Lower lobe of right lung (tissue), 2 donors: ENCODE measurements at regions not wholly inside any gene's neighbourhood (a gene's known extent, or its start where the extent isn't known, plus 50 kb on each side); places are given as distances from the start of the nearest gene placed in this dataset.
A peak's percentile ranks its signal among the peaks of the same experiment; 100 is the strongest.

Experiments
- ATAC-seq, 2 donors: fragments of 200-7000 bp; cut with Tn5 transposase; one replicate each; pipeline ENCODE4 v1.9.1; 2020 to 2022; ENCODE audit warnings: mild to moderate bottlenecking in 2 of 2, moderate library complexity in 2 of 2
- DNase-seq: peaks from one replicate; pipeline ENCODE4 v3.0.0-alpha.2; 2020
- H3K27ac ChIP-seq: fragments of 200-600 bp; one replicate; pipeline ENCODE4 v1.8.0; 2022
- H3K27me3 ChIP-seq: fragments of 200-600 bp; one replicate; pipeline ENCODE4 v1.8.0; 2022; ENCODE audit warnings: low read depth
- H3K36me3 ChIP-seq: fragments of 200-600 bp; one replicate; pipeline ENCODE4 v1.8.0; 2022; ENCODE audit warnings: mild to moderate bottlenecking
- H3K4me1 ChIP-seq: fragments of 200-600 bp; one replicate; pipeline ENCODE4 v1.8.0; 2022
- H3K4me3 ChIP-seq: fragments of 200-600 bp; one replicate; pipeline ENCODE4 v1.8.0; 2022; ENCODE audit warnings: mild to moderate bottlenecking
- H3K9me3 ChIP-seq: fragments of 200-600 bp; one replicate; pipeline ENCODE4 v1.8.0; 2022
- CTCF ChIP-seq: fragments of 200-600 bp; IDR thresholded peaks from one replicate; pipeline ENCODE4 v1.8.0; 2022; ENCODE audit warnings: antibody characterized with exemption, mild to moderate bottlenecking
- intact Hi-C: fragments of 100-400 bp; cut with DNase I; formaldehyde crosslinking; loops from one replicate; pipeline ENCODE4 v1.11.0; 2022
- donor health status: DM: no; HTN: yes; CAD: no; lungs with severe emphysema.

- intact Hi-C loops = no loop called here
Observed at GRCh38 chr3:124510290-124510689, 220.0 kb upstream of the UMPS start.

GRCh38 chr3:124512881-124513609, 217.2 kb upstream of the UMPS start:
- no peak overlapping the region for H3K27ac ChIP-seq
- no peaks in the 10 kb centered on the region for H3K9me3 ChIP-seq
- H3K4me3 ChIP-seq = no peak overlapping the region
- intact Hi-C loops = no loop called here
- peak in 1 of 2 donors; percentile 61 for ATAC-seq
- no peaks in the 10 kb centered on the region for H3K27me3 ChIP-seq
- no peaks in the 10 kb centered on the region for H3K36me3 ChIP-seq
- no peak for TF ChIP-seq CTCF
- DNase-seq = no peak
- H3K4me1 ChIP-seq = no peaks in the 10 kb centered on the region

More at GRCh38 chr3:124510290-124510689, 220.0 kb upstream of the UMPS start:
- Histone ChIP-seq H3K4me1 (no peaks in the 10 kb centered on the region), H3K9me3 (no peaks in the 10 kb centered on the region), H3K27ac (no peak overlapping the region), H3K27me3 (no peaks in the 10 kb centered on the region), H3K36me3 (no peaks in the 10 kb centered on the region), H3K4me3 (no peak overlapping the region)
- TF ChIP-seq CTCF = no peak
- ATAC-seq = no peak
- DNase-seq = no peak

GRCh38 chr3:124513610-124513997, 216.6 kb upstream of the UMPS start:
- Histone ChIP-seq H3K4me3 (no peak overlapping the region), H3K27me3 (no peaks in the 10 kb centered on the region), H3K9me3 (no peaks in the 10 kb centered on the region), H3K36me3 (no peaks in the 10 kb centered on the region), H3K4me1 (no peaks in the 10 kb centered on the region), H3K27ac (no peak overlapping the region)
- no peak for DNase-seq
- no peak for ATAC-seq
- intact Hi-C loops = no loop called here
- TF ChIP-seq CTCF = no peak

GRCh38 chr3:124514683-124515082, 215.6 kb upstream of the UMPS start:
- Histone ChIP-seq H3K27ac (no peak overlapping the region), H3K27me3 (no peaks in the 10 kb centered on the region), H3K36me3 (no peaks in the 10 kb centered on the region), H3K4me3 (no peak overlapping the region), H3K4me1 (no peaks in the 10 kb centered on the region), H3K9me3 (no peaks in the 10 kb centered on the region)
- intact Hi-C loops = no loop called here
- TF ChIP-seq CTCF = no peak
- ATAC-seq = no peak
- no peak for DNase-seq

- Histone ChIP-seq H3K27me3 (no peaks in the 10 kb centered on the region), H3K9me3 (no peaks in the 10 kb centered on the region), H3K4me1 (no peaks in the 10 kb centered on the region), H3K4me3 (no peak overlapping the region), H3K36me3 (no peaks in the 10 kb centered on the region), H3K27ac (no peak overlapping the region)
- ATAC-seq = no peak
- no peak for TF ChIP-seq CTCF
- intact Hi-C loops = no loop called here
- no peak for DNase-seq
Observed at GRCh38 chr3:124516333-124516732, 213.9 kb upstream of the UMPS start.
